ENCODE measurements at regions not wholly inside any gene's neighbourhood (a gene's known extent, or its start where the extent isn't known, plus 50 kb on each side); places are given as distances from the start of the nearest gene placed in this dataset.

- TF ChIP-seq REST (IDR thresholded peaks at IDR 0.05; ENCODE audit: insufficient replicate concordance, low read depth): no peak
- TF ChIP-seq CTCF (IDR thresholded peaks at IDR 0.05; ENCODE audit: insufficient read depth, low read length): no peak
- no peak for TF ChIP-seq GABPA (IDR thresholded peaks at IDR 0.05; ENCODE audit: low read depth)
- peak; percentile 58; the same call in 1 of the 2 replicates for TF ChIP-seq POLR2AphosphoS5 (IDR thresholded peaks at IDR 0.05; ENCODE audit: low read depth)
- peak; percentile 74; the same call in 1 of the 2 replicates for TF ChIP-seq SPI1 (IDR thresholded peaks at IDR 0.05; ENCODE audit: borderline replicate concordance, low read depth)
Observed at GRCh38 chr2:102891296-102891695, 129.5 kb downstream of the TMEM182 start.
